Progenitor cell of endocrine pancreas (in vitro differentiated cells): ENCODE measurements at regions not wholly inside any gene's neighbourhood (a gene's known extent, or its start where the extent isn't known, plus 50 kb on each side); places are given as distances from the start of the nearest gene placed in this dataset.

ENCODE experiments used
- DNase-seq: peaks from one replicate; pipeline ENCODE4 v3.0.0; 2021; ENCODE audit warnings: low spot score; ENCODE audit not compliant: unreplicated experiment
- H3K27ac Mint-ChIP-seq: 2 replicates; pipeline ENCODE4 v1.8.0; 2021; ENCODE audit warnings: mild to moderate bottlenecking, moderate library complexity, mixed read lengths
- H3K27me3 Mint-ChIP-seq: 2 replicates; pipeline ENCODE4 v1.8.0; 2021; ENCODE audit warnings: mixed read lengths
- H3K36me3 Mint-ChIP-seq: 2 replicates; pipeline ENCODE4 v1.8.0; 2022; ENCODE audit warnings: mixed read lengths; ENCODE audit not compliant: insufficient read depth
- H3K4me1 Mint-ChIP-seq: 2 replicates; pipeline ENCODE4 v1.8.0; 2021; ENCODE audit warnings: low read depth, mixed read lengths
- H3K4me3 Mint-ChIP-seq: 2 replicates; pipeline ENCODE4 v1.8.0; 2021; ENCODE audit warnings: low read depth, mild to moderate bottlenecking, moderate library complexity, mixed read lengths
- H3K9me3 Mint-ChIP-seq: 2 replicates; pipeline ENCODE4 v1.8.0; 2021; ENCODE audit warnings: low read depth, mixed read lengths
- CTCF ChIP-seq: fragments of 200-600 bp; sonication (generic); IDR thresholded peaks from one replicate; pipeline ENCODE4 v1.5.0; 2021; ENCODE audit warnings: antibody characterized with exemption, mild to moderate bottlenecking; ENCODE audit not compliant: unreplicated experiment

GRCh38 chr2:31469648-31470047 lies 55.1 kb upstream of the XDH start:
- H3K27me3 Mint-ChIP-seq, result no peaks in the 10 kb centered on the region
- peaks cover 10% of the 10 kb centered on the region for H3K4me1 Mint-ChIP-seq
- no peak for TF ChIP-seq CTCF
- no peak overlapping the region for H3K4me3 Mint-ChIP-seq
- H3K36me3 Mint-ChIP-seq, result peaks cover 6% of the 10 kb centered on the region
- no peak for DNase-seq
- no peak overlapping the region for H3K27ac Mint-ChIP-seq
- peaks cover 4% of the 10 kb centered on the region for H3K9me3 Mint-ChIP-seq

GRCh38 chr2:31467426-31467825 lies 52.9 kb upstream of the XDH start:
- Mint-ChIP-seq H3K9me3 (peaks cover 4% of the 10 kb centered on the region), H3K27ac (peak overlapping the region; percentile 85), H3K4me3 (no peak overlapping the region), H3K27me3 (no peaks in the 10 kb centered on the region), H3K4me1 (peaks cover 10% of the 10 kb centered on the region), H3K36me3 (peaks cover 4% of the 10 kb centered on the region)
- TF ChIP-seq CTCF, result no peak
- no peak for DNase-seq
